Peyer's patch (tissue), 4 donors: ENCODE measurements at regions not wholly inside any gene's neighbourhood (a gene's known extent, or its start where the extent isn't known, plus 50 kb on each side); places are given as distances from the start of the nearest gene placed in this dataset.
"Not testable (repeated sequence)": the region's sequence is repeated elsewhere in the genome, so short reads cannot be mapped to it uniquely, and the experiment has no call there.

Source experiments
- CTCF ChIP-seq, 6 experiments: fragments of 450-650 bp in 4 of 6; fragments of 200-600 bp in 2 of 6; sonication (generic) in 1 of 6; IDR thresholded peaks; one replicate each; pipeline ENCODE4 v1.5.1; 2017 to 2019; ENCODE audit warnings: antibody characterized with exemption in 6 of 6, mild to moderate bottlenecking in 3 of 6, moderate library complexity in 1 of 6
- POLR2A ChIP-seq, 2 donors: fragments of 450-650 bp; IDR thresholded peaks; one replicate each; pipeline ENCODE4 v1.5.1; 2017; ENCODE audit warnings: antibody characterized with exemption in 2 of 2, mild to moderate bottlenecking in 2 of 2, moderate library complexity in 2 of 2

- not testable (repeated sequence) for TF ChIP-seq CTCF, POLR2A (IDR thresholded peaks at IDR 0.05)
Measured at GRCh38 chr7:57826548-57826947, 376.6 kb downstream of the ZNF716 start.
